Hepatocyte (in vitro differentiated cells): ENCODE measurements at regions not wholly inside any gene's neighbourhood (a gene's known extent, or its start where the extent isn't known, plus 50 kb on each side); places are given as distances from the start of the nearest gene placed in this dataset.

Experiments
- DNase-seq: peaks from one replicate; pipeline ENCODE4 v3.0.0-alpha.2; 2016; ENCODE audit warnings: low spot score
- H2AFZ ChIP-seq: fragments of 200-600 bp; sonication (generic); 2 replicates; pipeline ENCODE4 v1.6.0; 2016; ENCODE audit warnings: antibody characterized with exemption, mild to moderate bottlenecking
- H3K27ac ChIP-seq: fragments of 200-600 bp; sonication (generic); 2 replicates; pipeline ENCODE4 v1.5.1; 2016; ENCODE audit warnings: mild to moderate bottlenecking
- H3K27me3 ChIP-seq: fragments of 200-600 bp; sonication (generic); 2 replicates; pipeline ENCODE4 v1.6.1; 2016
- H3K36me3 ChIP-seq: fragments of 200-600 bp; sonication (generic); replicated peaks from 2 replicates; pipeline ENCODE4 v1.5.1; 2016; ENCODE audit warnings: low read depth; ENCODE audit not compliant: insufficient read depth
- H3K4me1 ChIP-seq: fragments of 200-600 bp; sonication (generic); 2 replicates; pipeline ENCODE4 v1.5.1; 2016; ENCODE audit warnings: mild to moderate bottlenecking, moderate library complexity; ENCODE audit not compliant: insufficient read depth
- H3K4me2 ChIP-seq: fragments of 200-600 bp; sonication (generic); 2 replicates; pipeline ENCODE4 v1.6.0; 2016
- H3K4me3 ChIP-seq: fragments of 200-600 bp; sonication (generic); 2 replicates; pipeline ENCODE4 v1.5.1; 2016; ENCODE audit warnings: mild to moderate bottlenecking
- H3K79me2 ChIP-seq: fragments of 200-600 bp; sonication (generic); 2 replicates; pipeline ENCODE4 v1.6.0; 2017; ENCODE audit warnings: mild to moderate bottlenecking
- H3K9me2 ChIP-seq: fragments of 200-600 bp; sonication (generic); replicated peaks from 2 replicates; pipeline ENCODE4 v1.6.0; 2017; ENCODE audit warnings: mild to moderate bottlenecking; ENCODE audit not compliant: insufficient read depth
- H3K9me3 ChIP-seq: fragments of 200-600 bp; sonication (generic); 2 replicates; pipeline ENCODE4 v1.5.1; 2016; ENCODE audit warnings: low read depth, mild to moderate bottlenecking
- H4K20me1 ChIP-seq: fragments of 200-600 bp; sonication (generic); 2 replicates; pipeline ENCODE4 v1.6.0; 2016; ENCODE audit warnings: mild to moderate bottlenecking; ENCODE audit not compliant: insufficient read depth, poor library complexity, severe bottlenecking
- CTCF ChIP-seq: fragments of 200-600 bp; sonication (generic); IDR thresholded peaks from 2 replicates; pipeline ENCODE4 v1.5.1; 2016; ENCODE audit warnings: antibody characterized with exemption, mild to moderate bottlenecking; ENCODE audit not compliant: poor library complexity
- EZH2 ChIP-seq: fragments of 200-600 bp; sonication (generic); IDR thresholded peaks from 2 replicates; pipeline ENCODE4 v1.6.1; 2016; ENCODE audit warnings: antibody characterized with exemption, mild to moderate bottlenecking, borderline replicate concordance
- EZH2phosphoT487 ChIP-seq: fragments of 200-600 bp; sonication (generic); IDR thresholded peaks from one replicate; pipeline ENCODE4 v1.6.1; 2018; ENCODE audit warnings: antibody characterized with exemption, mild to moderate bottlenecking, low read depth, moderate library complexity; ENCODE audit not compliant: unreplicated experiment, severe bottlenecking
- WGBS: methylation state at CpG from one replicate; pipeline ENCODE4 v1.1.6; 2016; ENCODE audit warnings: low lambda C conversion rate; ENCODE audit errors: missing lambda C conversion rate; 5-methylcytosine and 5-hydroxymethylcytosine counted together

GRCh38 chr1:79302380-79302930, 295.9 kb upstream of the ADGRL4 start:
- TF ChIP-seq EZH2phosphoT487 (no peak), CTCF (no peak), EZH2 (no peak)
- 68% methylated on average over 6 of the region's 6 CpGs for WGBS
- H3K27ac ChIP-seq: no peak overlapping the region
- no peak overlapping the region for H3K4me2 ChIP-seq
- no peaks in the 10 kb centered on the region for H3K36me3 ChIP-seq
- H3K9me3 ChIP-seq: no peaks in the 10 kb centered on the region
- H3K9me2 ChIP-seq: no peaks in the 10 kb centered on the region
- H4K20me1 ChIP-seq: no peaks in the 10 kb centered on the region
- no peak for DNase-seq
- H3K79me2 ChIP-seq: no peaks in the 10 kb centered on the region
- H3K4me1 ChIP-seq: no peaks in the 10 kb centered on the region
- H2AFZ ChIP-seq: no peak overlapping the region
- no peaks in the 10 kb centered on the region for H3K27me3 ChIP-seq
- no peak overlapping the region for H3K4me3 ChIP-seq

GRCh38 chr1:79295967-79296366, 289.4 kb upstream of the ADGRL4 start:
- WGBS: 93% methylated on average over 3 of the region's 3 CpGs
- Histone ChIP-seq H3K4me1 (no peaks in the 10 kb centered on the region), H3K79me2 (no peaks in the 10 kb centered on the region), H3K9me3 (no peaks in the 10 kb centered on the region), H3K4me2 (no peak overlapping the region), H3K27me3 (no peaks in the 10 kb centered on the region), H2AFZ (no peak overlapping the region), H3K27ac (no peak overlapping the region), H4K20me1 (no peaks in the 10 kb centered on the region), H3K9me2 (no peaks in the 10 kb centered on the region), H3K4me3 (no peak overlapping the region), H3K36me3 (no peaks in the 10 kb centered on the region)
- no peak for DNase-seq
- no peak for TF ChIP-seq EZH2phosphoT487
- no peak for TF ChIP-seq CTCF
- TF ChIP-seq EZH2: no peak

- WGBS: 100% methylated on average over 1 of the region's 1 CpG
- Histone ChIP-seq H3K79me2 (no peaks in the 10 kb centered on the region), H3K36me3 (no peaks in the 10 kb centered on the region), H3K9me3 (no peaks in the 10 kb centered on the region), H3K27me3 (no peaks in the 10 kb centered on the region), H3K4me2 (no peak overlapping the region), H3K4me3 (no peak overlapping the region), H2AFZ (no peak overlapping the region), H4K20me1 (no peaks in the 10 kb centered on the region), H3K27ac (no peak overlapping the region), H3K9me2 (no peaks in the 10 kb centered on the region), H3K4me1 (no peaks in the 10 kb centered on the region)
- DNase-seq: no peak
- no peak for TF ChIP-seq EZH2phosphoT487
- TF ChIP-seq CTCF: no peak
- no peak for TF ChIP-seq EZH2
Measured at GRCh38 chr1:79293611-79294010, 287.1 kb upstream of the ADGRL4 start.
